GM12878 (cell line): ENCODE measurements at regions not wholly inside any gene's neighbourhood (a gene's known extent, or its start where the extent isn't known, plus 50 kb on each side); places are given as distances from the start of the nearest gene placed in this dataset.

Source experiments
- EZH2 ChIP-seq: IDR thresholded peaks from 2 replicates; pipeline ENCODE4 v1.6.1; 2012; ENCODE audit warnings: low read depth, mild to moderate bottlenecking, control low read depth, inconsistent platforms, low read length, borderline replicate concordance; ENCODE audit not compliant: control insufficient read depth
- GABPA ChIP-seq: IDR thresholded peaks from 2 replicates; pipeline ENCODE4 v1.6.1; 2014; ENCODE audit warnings: antibody characterized with exemption, low read depth, mild to moderate bottlenecking, inconsistent platforms
- NFIC ChIP-seq: IDR thresholded peaks from 2 replicates; pipeline ENCODE4 v1.6.1; 2012; ENCODE audit warnings: low read depth, mild to moderate bottlenecking, inconsistent platforms, low read length, moderate library complexity
- POLR2A ChIP-seq: IDR thresholded peaks from 2 replicates; pipeline ENCODE4 v1.6.1; 2011; ENCODE audit warnings: low read depth, mild to moderate bottlenecking, low read length
- POLR2AphosphoS5 ChIP-seq: IDR thresholded peaks from 2 replicates; pipeline ENCODE4 v1.6.1; 2011; ENCODE audit warnings: mild to moderate bottlenecking, low read length, inconsistent platforms
- RAD51 ChIP-seq: fragments of 450-650 bp; IDR thresholded peaks from 2 replicates; pipeline ENCODE4 v1.6.1; 2016; ENCODE audit warnings: moderate library complexity, mild to moderate bottlenecking, inconsistent platforms
- ZNF24 ChIP-seq: fragments of 450-650 bp; IDR thresholded peaks from 2 replicates; pipeline ENCODE4 v1.6.1; 2017; ENCODE audit warnings: antibody characterized with exemption, mild to moderate bottlenecking
- TF ChIP-seq, protein P1 (sequence below), 3 experiments: IDR thresholded peaks in 2 of 3; conservative IDR thresholded peaks in 1 of 3; 2 replicates each; pipeline ENCODE4 v1.5.1; 2011; ENCODE audit warnings: low read depth in 3 of 3, low read length in 3 of 3, mild to moderate bottlenecking in 3 of 3, control low read depth in 2 of 3, moderate library complexity in 2 of 3, inconsistent platforms in 1 of 3, mixed read lengths in 1 of 3; ENCODE audit not compliant: control insufficient read depth in 2 of 3, insufficient read depth in 1 of 3; ENCODE audit errors: extremely low read depth in 1 of 3

DNA sequence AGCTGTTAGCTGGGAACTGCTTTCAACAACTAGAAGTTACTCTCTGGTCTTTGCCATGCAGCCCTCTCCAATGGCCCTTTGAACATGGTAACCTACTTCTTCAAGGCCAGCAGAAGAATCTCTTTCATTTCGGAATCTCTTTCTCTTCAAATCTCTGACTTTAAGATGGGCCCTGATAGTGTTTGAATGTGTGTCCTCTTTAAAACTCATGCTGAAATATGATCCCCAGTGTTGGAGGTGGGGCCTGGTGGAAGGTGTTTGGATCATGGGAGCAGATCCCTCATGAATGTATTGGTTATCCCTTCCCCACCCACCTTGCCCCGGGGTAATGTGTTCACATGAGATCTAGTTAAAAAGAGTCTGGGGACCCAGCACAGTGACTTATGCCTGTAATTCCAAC, 54.5 kb upstream of the SOX13 start:
- TF ChIP-seq NFIC (no peak), RAD51 (no peak), ZNF24 (no peak), GABPA (no peak), POLR2A (no peak), POLR2AphosphoS5 (no peak), EZH2 (no peak)
- TF ChIP-seq, protein P1, sequence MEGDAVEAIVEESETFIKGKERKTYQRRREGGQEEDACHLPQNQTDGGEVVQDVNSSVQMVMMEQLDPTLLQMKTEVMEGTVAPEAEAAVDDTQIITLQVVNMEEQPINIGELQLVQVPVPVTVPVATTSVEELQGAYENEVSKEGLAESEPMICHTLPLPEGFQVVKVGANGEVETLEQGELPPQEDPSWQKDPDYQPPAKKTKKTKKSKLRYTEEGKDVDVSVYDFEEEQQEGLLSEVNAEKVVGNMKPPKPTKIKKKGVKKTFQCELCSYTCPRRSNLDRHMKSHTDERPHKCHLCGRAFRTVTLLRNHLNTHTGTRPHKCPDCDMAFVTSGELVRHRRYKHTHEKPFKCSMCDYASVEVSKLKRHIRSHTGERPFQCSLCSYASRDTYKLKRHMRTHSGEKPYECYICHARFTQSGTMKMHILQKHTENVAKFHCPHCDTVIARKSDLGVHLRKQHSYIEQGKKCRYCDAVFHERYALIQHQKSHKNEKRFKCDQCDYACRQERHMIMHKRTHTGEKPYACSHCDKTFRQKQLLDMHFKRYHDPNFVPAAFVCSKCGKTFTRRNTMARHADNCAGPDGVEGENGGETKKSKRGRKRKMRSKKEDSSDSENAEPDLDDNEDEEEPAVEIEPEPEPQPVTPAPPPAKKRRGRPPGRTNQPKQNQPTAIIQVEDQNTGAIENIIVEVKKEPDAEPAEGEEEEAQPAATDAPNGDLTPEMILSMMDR (IDR thresholded peaks at IDR 0.05 in 2 of 3, conservative IDR thresholded peaks at IDR 0.05 in 1 of 3; ENCODE audit: control insufficient read depth in 2 of 3, extremely low read depth in 1 of 3, insufficient read depth in 1 of 3, low read depth in 3 of 3, low read length in 3 of 3), result no peak
